SK-N-SH treated with all-trans-retinoic acid at 6 μM for 48 hours (cell line): ENCODE measurements at regions not wholly inside any gene's neighbourhood (a gene's known extent, or its start where the extent isn't known, plus 50 kb on each side); places are given as distances from the start of the nearest gene placed in this dataset.

ENCODE experiments used
- ATAC-seq: fragments of 200-7000 bp; cut with Tn5 transposase; 3 replicates; pipeline ENCODE4 v1.9.1; 2020; ENCODE audit warnings: mild to moderate bottlenecking, moderate library complexity
- ARNTL ChIP-seq: fragments of 450-650 bp; formaldehyde crosslinking; IDR thresholded peaks from 2 replicates; pipeline ENCODE4 v1.5.0; 2020; ENCODE audit warnings: low read depth, mild to moderate bottlenecking, moderate library complexity, borderline replicate concordance
- BACH2 ChIP-seq: fragments of 250-450 bp; sonication (Bioruptor Pico); IDR thresholded peaks from 2 replicates; pipeline ENCODE4 v1.9.0; 2021; ENCODE audit warnings: mild to moderate bottlenecking, borderline replicate concordance
- CREB5 ChIP-seq: fragments of 250-450 bp; sonication (Bioruptor Pico); IDR thresholded peaks from 2 replicates; pipeline ENCODE4 v1.5.1; 2020; ENCODE audit warnings: low read depth, mild to moderate bottlenecking, moderate library complexity
- GLIS3 ChIP-seq: fragments of 250-450 bp; sonication (Bioruptor Pico); IDR thresholded peaks from 2 replicates; pipeline ENCODE4 v1.5.0; 2020; ENCODE audit warnings: mild to moderate bottlenecking, moderate library complexity
- ISL1 ChIP-seq: fragments of 250-450 bp; sonication (Bioruptor Pico); IDR thresholded peaks from 2 replicates; pipeline ENCODE4 v2.1.2; 2022; ENCODE audit warnings: mild to moderate bottlenecking, moderate library complexity
- OSR1 ChIP-seq: fragments of 250-450 bp; sonication (Bioruptor Pico); IDR thresholded peaks from 2 replicates; pipeline ENCODE4 v1.8.0; 2022; ENCODE audit warnings: moderate library complexity, mild to moderate bottlenecking, inconsistent platforms
- PATZ1 ChIP-seq: fragments of 250-450 bp; sonication (Bioruptor Pico); IDR thresholded peaks from 2 replicates; pipeline ENCODE4 v1.8.0; 2020; ENCODE audit warnings: mild to moderate bottlenecking, moderate library complexity, borderline replicate concordance
- POU6F1 ChIP-seq: fragments of 250-450 bp; sonication (Bioruptor Pico); IDR thresholded peaks from 2 replicates; pipeline ENCODE4 v1.8.0; 2021; ENCODE audit warnings: low read depth, mild to moderate bottlenecking, moderate library complexity, borderline replicate concordance
- PPARA ChIP-seq: fragments of 250-450 bp; sonication (Bioruptor Pico); IDR thresholded peaks from 2 replicates; pipeline ENCODE4 v1.5.0; 2020; ENCODE audit warnings: mild to moderate bottlenecking, borderline replicate concordance
- RARB ChIP-seq: fragments of 250-450 bp; sonication (Bioruptor Pico); IDR thresholded peaks from 2 replicates; pipeline ENCODE4 v1.8.0; 2021; ENCODE audit warnings: mild to moderate bottlenecking, moderate library complexity
- SNAI2 ChIP-seq: fragments of 250-450 bp; sonication (Bioruptor Pico); IDR thresholded peaks from 2 replicates; pipeline ENCODE4 v1.5.0; 2020; ENCODE audit warnings: mild to moderate bottlenecking, moderate library complexity
- TCF4 ChIP-seq: fragments of 250-450 bp; sonication (Bioruptor Pico); IDR thresholded peaks from 2 replicates; pipeline ENCODE4 v1.8.0; 2021; ENCODE audit warnings: mild to moderate bottlenecking, moderate library complexity, borderline replicate concordance
- TOX ChIP-seq: fragments of 250-450 bp; sonication (Bioruptor Pico); IDR thresholded peaks from 2 replicates; pipeline ENCODE4 v1.8.0; 2021; ENCODE audit warnings: mild to moderate bottlenecking, moderate library complexity, borderline replicate concordance
- TSHZ2 ChIP-seq: fragments of 250-450 bp; sonication (Bioruptor Pico); IDR thresholded peaks from 2 replicates; pipeline ENCODE4 v1.5.0; 2020; ENCODE audit warnings: mild to moderate bottlenecking, moderate library complexity
- ZFP3 ChIP-seq: fragments of 250-450 bp; sonication (Bioruptor Pico); IDR thresholded peaks from 2 replicates; pipeline ENCODE4 v1.5.0; 2020; ENCODE audit warnings: mild to moderate bottlenecking, moderate library complexity
- ZFP30 ChIP-seq: fragments of 450-650 bp; formaldehyde crosslinking; IDR thresholded peaks from 2 replicates; pipeline ENCODE4 v1.5.0; 2022; ENCODE audit warnings: mild to moderate bottlenecking, moderate library complexity
- ZNF565 ChIP-seq: fragments of 450-650 bp; formaldehyde crosslinking; conservative IDR thresholded peaks from 2 replicates; pipeline ENCODE4 v1.5.0; 2020; ENCODE audit warnings: low read depth, mild to moderate bottlenecking, moderate library complexity
- ZNF70 ChIP-seq: fragments of 450-650 bp; formaldehyde crosslinking; IDR thresholded peaks from 2 replicates; pipeline ENCODE4 v1.5.0; 2020; ENCODE audit warnings: mild to moderate bottlenecking, moderate library complexity
- ZNF8 ChIP-seq: fragments of 450-650 bp; formaldehyde crosslinking; IDR thresholded peaks from 2 replicates; pipeline ENCODE4 v1.5.0; 2020; ENCODE audit warnings: mild to moderate bottlenecking, moderate library complexity

DNA sequence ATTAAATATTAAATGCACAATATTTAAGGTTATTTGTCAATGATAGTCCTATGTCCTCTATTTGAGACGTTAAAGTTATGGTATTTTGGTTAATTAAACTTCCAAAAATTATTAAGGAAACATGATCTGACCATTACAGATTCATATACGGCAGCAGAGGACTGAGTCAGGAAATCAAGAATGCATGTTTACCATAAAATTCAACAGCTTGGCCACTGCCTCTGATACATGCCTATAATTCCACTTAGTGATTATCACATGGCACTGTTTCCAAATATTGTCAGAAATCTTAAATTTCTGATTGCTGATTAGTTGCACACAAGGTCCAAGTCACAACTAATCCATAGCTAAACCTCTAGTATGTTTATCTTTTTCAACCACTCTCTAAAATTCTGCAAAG is 232.2 kb upstream of the UGT8 start (continued):
- no peak for TF ChIP-seq POU6F1 (CRISPR knock-in tag)
- TF ChIP-seq PATZ1 (CRISPR knock-in tag) = no peak
- TF ChIP-seq SNAI2 (CRISPR knock-in tag) = no peak
- TF ChIP-seq GLIS3 = no peak
- TF ChIP-seq ZNF8 = no peak

DNA sequence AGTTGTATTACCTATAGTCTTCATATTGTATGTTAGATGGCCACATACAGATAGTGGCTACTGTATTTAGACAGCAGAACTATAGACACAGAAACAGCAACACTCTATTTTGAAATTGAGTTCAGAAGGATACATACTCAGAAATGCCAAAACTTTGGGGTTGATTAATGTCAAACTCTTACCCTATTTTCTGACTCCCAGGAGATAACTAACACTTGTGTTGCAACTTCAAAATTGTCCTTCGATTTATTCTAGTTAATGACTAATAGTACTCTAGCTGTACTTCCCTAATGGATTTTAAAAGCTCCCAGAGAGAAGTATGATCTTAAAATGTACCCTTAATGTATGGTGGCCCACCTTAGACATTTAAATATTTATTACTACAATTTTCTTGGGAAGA is 229.9 kb upstream of the UGT8 start:
- ATAC-seq = no peak
- peak; percentile 43; the same call in 1 of the 2 replicates for TF ChIP-seq ISL1 (CRISPR knock-in tag)
- TF ChIP-seq ZFP30 (CRISPR knock-in tag) = no peak
- TF ChIP-seq ARNTL = no peak
- TF ChIP-seq TCF4 (CRISPR knock-in tag) = no peak
- no peak for TF ChIP-seq TSHZ2 (CRISPR knock-in tag)
- TF ChIP-seq ZNF565 (CRISPR knock-in tag) = no peak
- TF ChIP-seq RARB = no peak

DNA sequence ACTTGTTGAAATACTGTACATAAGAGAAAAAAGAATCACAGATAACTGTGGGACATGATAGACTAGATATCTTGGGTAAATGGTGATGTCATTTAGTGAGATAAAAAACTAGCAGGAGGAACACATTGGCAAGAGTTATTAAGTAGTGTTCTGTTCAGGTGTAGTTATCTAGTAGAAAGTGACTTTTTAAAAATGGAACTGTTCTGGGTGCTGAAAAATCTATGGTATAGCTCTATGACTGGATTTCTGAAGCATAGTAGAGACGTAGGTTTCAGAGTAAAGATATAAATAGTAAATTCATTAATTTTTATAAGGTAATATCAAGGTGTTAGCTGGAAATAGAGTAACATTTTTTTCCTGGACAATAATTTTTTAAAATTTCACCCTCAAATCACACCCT is 225.1 kb upstream of the UGT8 start:
- ATAC-seq = no peak
- no peak for TF ChIP-seq SNAI2 (CRISPR knock-in tag)
- TF ChIP-seq TOX = no peak

DNA sequence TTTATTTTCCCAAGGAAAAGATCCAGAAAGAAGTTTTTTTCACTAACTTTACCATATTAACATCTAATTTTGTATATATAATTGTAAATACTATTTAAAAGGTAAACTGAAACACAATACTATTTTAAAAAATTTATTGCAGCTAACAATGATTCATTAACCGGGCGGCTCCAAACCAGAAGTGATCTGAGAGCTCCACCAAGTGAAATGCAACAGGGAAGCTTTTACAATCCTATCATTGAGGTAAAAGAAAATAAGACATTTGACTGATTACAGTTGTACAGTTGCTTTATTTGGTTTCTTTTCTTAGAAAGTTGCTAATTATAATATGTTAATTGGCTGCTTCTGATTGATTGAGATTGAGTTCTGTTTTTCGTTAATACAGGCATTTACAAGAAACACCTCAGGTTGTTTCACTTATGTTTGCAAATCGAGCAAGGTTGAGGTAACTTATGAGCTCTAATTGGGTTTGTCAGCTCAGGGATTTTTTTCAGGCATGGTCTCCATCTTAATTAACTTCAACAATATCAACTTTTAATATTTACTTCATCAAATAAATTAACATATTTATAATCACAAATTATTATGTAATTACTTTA is 220.2 kb upstream of the UGT8 start:
- no peak for TF ChIP-seq ZFP30 (CRISPR knock-in tag)
- no peak for TF ChIP-seq OSR1 (CRISPR knock-in tag)
- no peak for TF ChIP-seq CREB5 (CRISPR knock-in tag)
- TF ChIP-seq ZFP3 (CRISPR knock-in tag) = no peak
- no peak for TF ChIP-seq ZNF8
- TF ChIP-seq TSHZ2 (CRISPR knock-in tag) = no peak
- no peak for TF ChIP-seq GLIS3
- TF ChIP-seq POU6F1 (CRISPR knock-in tag) = no peak
- no peak for TF ChIP-seq TCF4 (CRISPR knock-in tag)
- TF ChIP-seq RARB = no peak
- TF ChIP-seq ZNF70 (CRISPR knock-in tag) = no peak
- no peak for TF ChIP-seq PPARA
- no peak for TF ChIP-seq BACH2 (CRISPR knock-in tag)
- no peak for TF ChIP-seq PATZ1 (CRISPR knock-in tag)
- no peak for TF ChIP-seq ZNF565 (CRISPR knock-in tag)
- no peak for TF ChIP-seq SNAI2 (CRISPR knock-in tag)
- peak; percentile 88 for ATAC-seq
